ENCODE measurements at regions not wholly inside any gene's neighbourhood (a gene's known extent, or its start where the extent isn't known, plus 50 kb on each side); places are given as distances from the start of the nearest gene placed in this dataset.

- no peak overlapping the region for H3K4me3 Mint-ChIP-seq (ENCODE audit: unreplicated experiment)
- H3K36me3 Mint-ChIP-seq (ENCODE audit: insufficient read depth, unreplicated experiment) = no peaks in the 10 kb centered on the region
- H3K27me3 Mint-ChIP-seq (ENCODE audit: insufficient read depth, unreplicated experiment) = no peaks in the 10 kb centered on the region
- H3K4me1 Mint-ChIP-seq (ENCODE audit: low read depth, unreplicated experiment) = no peaks in the 10 kb centered on the region
- intact Hi-C loops (cut with micrococcal nuclease; ENCODE audit: unreplicated experiment) = no loop called here
- CTCF ChIA-PET = no interaction called here
- Histone ChIP-seq H3K27me3 (replicated peaks; ENCODE audit: control insufficient read depth, insufficient read depth, low read length) (no peaks in the 10 kb centered on the region), H3K4me1 (no peaks in the 10 kb centered on the region), H3K4me3 (ENCODE audit: low read depth, low read length) (no peak overlapping the region), H3K36me3 (ENCODE audit: control insufficient read depth, insufficient read depth, low read length) (no peaks in the 10 kb centered on the region), H3K9me3 (no peaks in the 10 kb centered on the region; the same call in 1 of the 2 replicates)
- no peak overlapping the region for H3K27ac Mint-ChIP-seq (ENCODE audit: unreplicated experiment)
- no TSS peak for BruUV-seq (replicated peaks)
- POLR2A ChIA-PET = no interaction called here
- no peak for DNase-seq
- TF ChIP-seq CTCF (IDR thresholded peaks at IDR 0.05; ENCODE audit: insufficient read depth in 1 of 2, low read depth in 1 of 2, low read length in 1 of 2, severe bottlenecking in 1 of 2, unreplicated experiment in 1 of 2) = no peak
- H3K9me3 Mint-ChIP-seq (ENCODE audit: unreplicated experiment) = no peaks in the 10 kb centered on the region
These were observed 442.5 kb upstream of the KLHL29 start for GRCh38 chr2:22942441-22942840.

- peaks cover under 1% of the 10 kb centered on the region for H3K27me3 Mint-ChIP-seq (ENCODE audit: insufficient read depth, unreplicated experiment)
- no TSS peak for BruUV-seq (replicated peaks)
- intact Hi-C loops (cut with micrococcal nuclease; ENCODE audit: unreplicated experiment) = no loop called here
These were observed 440.8 kb upstream of the KLHL29 start for GRCh38 chr2:22944143-22944542.

GRCh38 chr2:22946553-22946952 lies 438.4 kb upstream of the KLHL29 start:
- no peaks in the 10 kb centered on the region for H3K9me3 Mint-ChIP-seq (ENCODE audit: unreplicated experiment)
- Histone ChIP-seq H3K4me3 (ENCODE audit: low read depth, low read length) (no peak overlapping the region), H3K4me1 (no peaks in the 10 kb centered on the region), H3K36me3 (ENCODE audit: control insufficient read depth, insufficient read depth, low read length) (no peaks in the 10 kb centered on the region), H3K27me3 (replicated peaks; ENCODE audit: control insufficient read depth, insufficient read depth, low read length) (no peaks in the 10 kb centered on the region), H3K9me3 (no peaks in the 10 kb centered on the region)
- H3K36me3 Mint-ChIP-seq (ENCODE audit: insufficient read depth, unreplicated experiment) = no peaks in the 10 kb centered on the region
- H3K4me3 Mint-ChIP-seq (ENCODE audit: unreplicated experiment) = no peak overlapping the region
- no TSS peak for BruUV-seq (replicated peaks)
- no peak for DNase-seq
- H3K4me1 Mint-ChIP-seq (ENCODE audit: low read depth, unreplicated experiment) = no peaks in the 10 kb centered on the region
- TF ChIP-seq CTCF (IDR thresholded peaks at IDR 0.05; ENCODE audit: insufficient read depth in 1 of 2, low read depth in 1 of 2, low read length in 1 of 2, severe bottlenecking in 1 of 2, unreplicated experiment in 1 of 2) = no peak
- POLR2A ChIA-PET = no interaction called here
- no peak overlapping the region for H3K27ac Mint-ChIP-seq (ENCODE audit: unreplicated experiment)
- peaks cover 4% of the 10 kb centered on the region for H3K27me3 Mint-ChIP-seq (ENCODE audit: insufficient read depth, unreplicated experiment)
- CTCF ChIA-PET = no interaction called here
- intact Hi-C loops (cut with micrococcal nuclease; ENCODE audit: unreplicated experiment) = no loop called here

More at GRCh38 chr2:22944143-22944542, 440.8 kb upstream of the KLHL29 start:
- CTCF ChIA-PET = no interaction called here
- Mint-ChIP-seq H3K4me1 (ENCODE audit: low read depth, unreplicated experiment) (no peaks in the 10 kb centered on the region), H3K27ac (ENCODE audit: unreplicated experiment) (no peak overlapping the region), H3K9me3 (ENCODE audit: unreplicated experiment) (no peaks in the 10 kb centered on the region), H3K4me3 (ENCODE audit: unreplicated experiment) (no peak overlapping the region), H3K36me3 (ENCODE audit: insufficient read depth, unreplicated experiment) (no peaks in the 10 kb centered on the region)
- Histone ChIP-seq H3K4me1 (no peaks in the 10 kb centered on the region), H3K36me3 (ENCODE audit: control insufficient read depth, insufficient read depth, low read length) (no peaks in the 10 kb centered on the region), H3K27me3 (replicated peaks; ENCODE audit: control insufficient read depth, insufficient read depth, low read length) (no peaks in the 10 kb centered on the region), H3K9me3 (no peaks in the 10 kb centered on the region), H3K4me3 (ENCODE audit: low read depth, low read length) (no peak overlapping the region)
- no peak for TF ChIP-seq CTCF (IDR thresholded peaks at IDR 0.05; ENCODE audit: insufficient read depth in 1 of 2, low read depth in 1 of 2, low read length in 1 of 2, severe bottlenecking in 1 of 2, unreplicated experiment in 1 of 2)
- no peak for DNase-seq
- POLR2A ChIA-PET = no interaction called here

Data from Caco-2 (cell line).